ENCODE measurements at regions not wholly inside any gene's neighbourhood (a gene's known extent, or its start where the extent isn't known, plus 50 kb on each side); places are given as distances from the start of the nearest gene placed in this dataset.

DNA sequence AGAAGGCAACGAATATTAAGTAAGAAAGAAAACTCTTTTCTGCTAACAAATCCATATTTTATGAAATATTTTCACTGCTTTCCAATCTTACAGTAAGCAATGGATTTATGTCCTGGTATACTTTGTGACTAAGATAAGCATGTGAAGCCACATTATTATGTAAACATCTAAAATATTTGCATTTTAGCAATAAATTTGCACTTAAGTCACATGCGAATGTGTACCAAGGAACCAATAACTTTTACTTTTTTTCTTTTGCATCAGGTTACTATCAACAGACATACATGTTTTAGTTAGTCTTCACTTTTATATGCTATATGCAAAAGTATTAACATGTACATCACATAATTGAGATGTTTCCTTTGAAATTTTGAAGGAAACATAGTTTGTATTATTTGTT is 536.7 kb downstream of the SLITRK6 start (continued):
- TF ChIP-seq, protein P1, sequence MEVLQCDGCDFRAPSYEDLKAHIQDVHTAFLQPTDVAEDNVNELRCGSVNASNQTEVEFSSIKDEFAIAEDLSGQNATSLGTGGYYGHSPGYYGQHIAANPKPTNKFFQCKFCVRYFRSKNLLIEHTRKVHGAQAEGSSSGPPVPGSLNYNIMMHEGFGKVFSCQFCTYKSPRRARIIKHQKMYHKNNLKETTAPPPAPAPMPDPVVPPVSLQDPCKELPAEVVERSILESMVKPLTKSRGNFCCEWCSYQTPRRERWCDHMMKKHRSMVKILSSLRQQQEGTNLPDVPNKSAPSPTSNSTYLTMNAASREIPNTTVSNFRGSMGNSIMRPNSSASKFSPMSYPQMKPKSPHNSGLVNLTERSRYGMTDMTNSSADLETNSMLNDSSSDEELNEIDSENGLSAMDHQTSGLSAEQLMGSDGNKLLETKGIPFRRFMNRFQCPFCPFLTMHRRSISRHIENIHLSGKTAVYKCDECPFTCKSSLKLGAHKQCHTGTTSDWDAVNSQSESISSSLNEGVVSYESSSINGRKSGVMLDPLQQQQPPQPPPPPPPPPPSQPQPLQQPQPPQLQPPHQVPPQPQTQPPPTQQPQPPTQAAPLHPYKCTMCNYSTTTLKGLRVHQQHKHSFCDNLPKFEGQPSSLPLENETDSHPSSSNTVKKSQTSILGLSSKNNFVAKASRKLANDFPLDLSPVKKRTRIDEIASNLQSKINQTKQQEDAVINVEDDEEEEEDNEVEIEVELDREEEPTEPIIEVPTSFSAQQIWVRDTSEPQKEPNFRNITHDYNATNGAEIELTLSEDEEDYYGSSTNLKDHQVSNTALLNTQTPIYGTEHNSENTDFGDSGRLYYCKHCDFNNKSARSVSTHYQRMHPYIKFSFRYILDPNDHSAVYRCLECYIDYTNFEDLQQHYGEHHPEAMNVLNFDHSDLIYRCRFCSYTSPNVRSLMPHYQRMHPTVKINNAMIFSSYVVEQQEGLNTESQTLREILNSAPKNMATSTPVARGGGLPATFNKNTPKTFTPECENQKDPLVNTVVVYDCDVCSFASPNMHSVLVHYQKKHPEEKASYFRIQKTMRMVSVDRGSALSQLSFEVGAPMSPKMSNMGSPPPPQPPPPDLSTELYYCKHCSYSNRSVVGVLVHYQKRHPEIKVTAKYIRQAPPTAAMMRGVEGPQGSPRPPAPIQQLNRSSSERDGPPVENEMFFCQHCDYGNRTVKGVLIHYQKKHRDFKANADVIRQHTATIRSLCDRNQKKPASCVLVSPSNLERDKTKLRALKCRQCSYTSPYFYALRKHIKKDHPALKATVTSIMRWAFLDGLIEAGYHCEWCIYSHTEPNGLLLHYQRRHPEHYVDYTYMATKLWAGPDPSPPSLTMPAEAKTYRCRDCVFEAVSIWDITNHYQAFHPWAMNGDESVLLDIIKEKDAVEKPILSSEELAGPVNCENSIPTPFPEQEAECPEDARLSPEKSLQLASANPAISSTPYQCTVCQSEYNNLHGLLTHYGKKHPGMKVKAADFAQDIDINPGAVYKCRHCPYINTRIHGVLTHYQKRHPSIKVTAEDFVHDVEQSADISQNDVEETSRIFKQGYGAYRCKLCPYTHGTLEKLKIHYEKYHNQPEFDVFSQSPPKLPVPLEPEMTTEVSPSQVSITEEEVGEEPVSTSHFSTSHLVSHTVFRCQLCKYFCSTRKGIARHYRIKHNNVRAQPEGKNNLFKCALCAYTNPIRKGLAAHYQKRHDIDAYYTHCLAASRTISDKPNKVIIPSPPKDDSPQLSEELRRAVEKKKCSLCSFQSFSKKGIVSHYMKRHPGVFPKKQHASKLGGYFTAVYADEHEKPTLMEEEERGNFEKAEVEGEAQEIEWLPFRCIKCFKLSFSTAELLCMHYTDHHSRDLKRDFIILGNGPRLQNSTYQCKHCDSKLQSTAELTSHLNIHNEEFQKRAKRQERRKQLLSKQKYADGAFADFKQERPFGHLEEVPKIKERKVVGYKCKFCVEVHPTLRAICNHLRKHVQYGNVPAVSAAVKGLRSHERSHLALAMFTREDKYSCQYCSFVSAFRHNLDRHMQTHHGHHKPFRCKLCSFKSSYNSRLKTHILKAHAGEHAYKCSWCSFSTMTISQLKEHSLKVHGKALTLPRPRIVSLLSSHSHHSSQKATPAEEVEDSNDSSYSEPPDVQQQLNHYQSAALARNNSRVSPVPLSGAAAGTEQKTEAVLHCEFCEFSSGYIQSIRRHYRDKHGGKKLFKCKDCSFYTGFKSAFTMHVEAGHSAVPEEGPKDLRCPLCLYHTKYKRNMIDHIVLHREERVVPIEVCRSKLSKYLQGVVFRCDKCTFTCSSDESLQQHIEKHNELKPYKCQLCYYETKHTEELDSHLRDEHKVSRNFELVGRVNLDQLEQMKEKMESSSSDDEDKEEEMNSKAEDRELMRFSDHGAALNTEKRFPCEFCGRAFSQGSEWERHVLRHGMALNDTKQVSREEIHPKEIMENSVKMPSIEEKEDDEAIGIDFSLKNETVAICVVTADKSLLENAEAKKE (CRISPR knock-in tag; IDR thresholded peaks at IDR 0.05): no peak
- TF ChIP-seq NANOG (IDR thresholded peaks at IDR 0.05; ENCODE audit: borderline replicate concordance) (no peak), JUNB (IDR thresholded peaks at IDR 0.05; ENCODE audit: unreplicated experiment) (no peak), STAT1 (IDR thresholded peaks at IDR 0.05; ENCODE audit: unreplicated experiment) (no peak)
- TF ChIP-seq, protein P2, sequence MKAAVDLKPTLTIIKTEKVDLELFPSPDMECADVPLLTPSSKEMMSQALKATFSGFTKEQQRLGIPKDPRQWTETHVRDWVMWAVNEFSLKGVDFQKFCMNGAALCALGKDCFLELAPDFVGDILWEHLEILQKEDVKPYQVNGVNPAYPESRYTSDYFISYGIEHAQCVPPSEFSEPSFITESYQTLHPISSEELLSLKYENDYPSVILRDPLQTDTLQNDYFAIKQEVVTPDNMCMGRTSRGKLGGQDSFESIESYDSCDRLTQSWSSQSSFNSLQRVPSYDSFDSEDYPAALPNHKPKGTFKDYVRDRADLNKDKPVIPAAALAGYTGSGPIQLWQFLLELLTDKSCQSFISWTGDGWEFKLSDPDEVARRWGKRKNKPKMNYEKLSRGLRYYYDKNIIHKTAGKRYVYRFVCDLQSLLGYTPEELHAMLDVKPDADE (IDR thresholded peaks at IDR 0.05): no peak

- TF ChIP-seq, protein P2 (IDR thresholded peaks at IDR 0.05): no peak
- peak in 1 of 2 experiments; percentile 66; a peak in 3 of 4 replicates for TF ChIP-seq CTCF (conservative IDR thresholded peaks at IDR 0.05; ENCODE audit: low read depth in 2 of 2)
- TF ChIP-seq, protein P3, sequence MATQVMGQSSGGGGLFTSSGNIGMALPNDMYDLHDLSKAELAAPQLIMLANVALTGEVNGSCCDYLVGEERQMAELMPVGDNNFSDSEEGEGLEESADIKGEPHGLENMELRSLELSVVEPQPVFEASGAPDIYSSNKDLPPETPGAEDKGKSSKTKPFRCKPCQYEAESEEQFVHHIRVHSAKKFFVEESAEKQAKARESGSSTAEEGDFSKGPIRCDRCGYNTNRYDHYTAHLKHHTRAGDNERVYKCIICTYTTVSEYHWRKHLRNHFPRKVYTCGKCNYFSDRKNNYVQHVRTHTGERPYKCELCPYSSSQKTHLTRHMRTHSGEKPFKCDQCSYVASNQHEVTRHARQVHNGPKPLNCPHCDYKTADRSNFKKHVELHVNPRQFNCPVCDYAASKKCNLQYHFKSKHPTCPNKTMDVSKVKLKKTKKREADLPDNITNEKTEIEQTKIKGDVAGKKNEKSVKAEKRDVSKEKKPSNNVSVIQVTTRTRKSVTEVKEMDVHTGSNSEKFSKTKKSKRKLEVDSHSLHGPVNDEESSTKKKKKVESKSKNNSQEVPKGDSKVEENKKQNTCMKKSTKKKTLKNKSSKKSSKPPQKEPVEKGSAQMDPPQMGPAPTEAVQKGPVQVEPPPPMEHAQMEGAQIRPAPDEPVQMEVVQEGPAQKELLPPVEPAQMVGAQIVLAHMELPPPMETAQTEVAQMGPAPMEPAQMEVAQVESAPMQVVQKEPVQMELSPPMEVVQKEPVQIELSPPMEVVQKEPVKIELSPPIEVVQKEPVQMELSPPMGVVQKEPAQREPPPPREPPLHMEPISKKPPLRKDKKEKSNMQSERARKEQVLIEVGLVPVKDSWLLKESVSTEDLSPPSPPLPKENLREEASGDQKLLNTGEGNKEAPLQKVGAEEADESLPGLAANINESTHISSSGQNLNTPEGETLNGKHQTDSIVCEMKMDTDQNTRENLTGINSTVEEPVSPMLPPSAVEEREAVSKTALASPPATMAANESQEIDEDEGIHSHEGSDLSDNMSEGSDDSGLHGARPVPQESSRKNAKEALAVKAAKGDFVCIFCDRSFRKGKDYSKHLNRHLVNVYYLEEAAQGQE (IDR thresholded peaks at IDR 0.05; ENCODE audit: unreplicated experiment): no peak
Observed at GRCh38 chr13:85261757-85262346, 537.4 kb downstream of the SLITRK6 start.

More at GRCh38 chr13:85261757-85262346, 537.4 kb downstream of the SLITRK6 start:
- Mint-ChIP-seq H3K27ac (no peak overlapping the region; the same call in 1 of the 2 replicates), H3K4me3 (no peak overlapping the region), H3K4me1 (peaks cover 31% of the 10 kb centered on the region), H3K36me3 (ENCODE audit: low read depth) (no peaks in the 10 kb centered on the region), H3K9me3 (no peaks in the 10 kb centered on the region), H3K27me3 (ENCODE audit: insufficient read depth, low read depth, poor library complexity) (peaks cover 2% of the 10 kb centered on the region)
- Histone ChIP-seq H4K20me1 (replicated peaks; ENCODE audit: insufficient read depth) (no peaks in the 10 kb centered on the region), H3K27me3 (ENCODE audit: insufficient read depth) (no peaks in the 10 kb centered on the region), H3K27ac (ENCODE audit: low read depth) (no peak overlapping the region), H2AFZ (0 out of 2 replicates have a peak overlapping the region, but pooled peaks have one; percentile 9), H3K4me2 (no peak overlapping the region), H3F3A (replicated peaks; ENCODE audit: low read depth) (no peaks in the 10 kb centered on the region), H3K36me3 (ENCODE audit: insufficient read depth) (no peaks in the 10 kb centered on the region), H3K4me1 (ENCODE audit: insufficient read depth) (peaks cover 18% of the 10 kb centered on the region), H3K79me2 (replicated peaks; ENCODE audit: insufficient read depth) (no peaks in the 10 kb centered on the region), H3K9me2 (ENCODE audit: insufficient read depth) (no peaks in the 10 kb centered on the region), H3K4me3 (no peak overlapping the region)
- ATAC-seq (no peak), DNase-seq (ENCODE audit: low spot score) (peak; percentile 11)
